ENCODE measurements at regions not wholly inside any gene's neighbourhood (a gene's known extent, or its start where the extent isn't known, plus 50 kb on each side); places are given as distances from the start of the nearest gene placed in this dataset.

GRCh38 chr4:115229873-115230272 is 116.5 kb upstream of the NDST4 start:
- TF ChIP-seq CEBPB (IDR thresholded peaks at IDR 0.05; ENCODE audit: low read depth, low read length): no peak
- no peak for TF ChIP-seq POLR2A (IDR thresholded peaks at IDR 0.05; ENCODE audit: low read depth, low read length)
- no peak for TF ChIP-seq CTCF (conservative IDR thresholded peaks at IDR 0.05; ENCODE audit: low read depth, low read length)
- no peak for TF ChIP-seq ELK1 (IDR thresholded peaks at IDR 0.05; ENCODE audit: borderline replicate concordance, low read depth, low read length)
- TF ChIP-seq SMC3 (IDR thresholded peaks at IDR 0.05; ENCODE audit: low read depth, low read length): no peak
- no peak for TF ChIP-seq RAD21 (IDR thresholded peaks at IDR 0.05; ENCODE audit: low read length)
- TF ChIP-seq RFX5 (IDR thresholded peaks at IDR 0.05; ENCODE audit: low read depth, low read length): no peak
- TF ChIP-seq NFE2L2 (IDR thresholded peaks at IDR 0.05; ENCODE audit: low read depth, low read length): no peak
- TF ChIP-seq USF2 (IDR thresholded peaks at IDR 0.05; ENCODE audit: low read depth, low read length): no peak
- TF ChIP-seq MAZ (IDR thresholded peaks at IDR 0.05; ENCODE audit: borderline replicate concordance, low read depth, low read length): no peak
- TF ChIP-seq CHD1 (IDR thresholded peaks at IDR 0.05; ENCODE audit: low read depth, low read length): no peak

Data from IMR-90 (cell line).